NCI-H748 (cell line): ENCODE measurements at regions not wholly inside any gene's neighbourhood (a gene's known extent, or its start where the extent isn't known, plus 50 kb on each side); places are given as distances from the start of the nearest gene placed in this dataset.

Source experiments
- DNase-seq: peaks from one replicate; lab custom pipeline; 2025; ENCODE audit not compliant: unreplicated experiment; lab: John Stamatoyannopoulos, UW

DNA sequence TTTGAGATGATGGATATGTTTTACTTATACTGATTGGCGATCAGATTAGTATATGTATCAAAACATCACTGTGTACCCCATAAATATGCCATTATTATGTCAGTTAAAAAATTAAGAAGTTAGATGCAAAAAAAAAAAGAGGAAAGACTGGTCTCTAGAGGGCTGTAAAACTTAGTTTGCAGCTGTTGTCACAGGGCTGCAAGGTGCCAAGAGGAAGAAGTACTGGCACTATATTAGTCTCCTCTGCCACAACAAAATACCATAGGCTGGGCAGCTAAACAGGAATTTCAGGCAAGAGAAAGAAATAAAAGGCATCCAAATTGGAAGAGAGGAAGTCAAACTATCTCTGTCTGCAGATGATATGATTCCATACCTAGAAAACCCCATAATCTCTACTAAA, 177.8 kb upstream of the PLPP4 start:
- DNase-seq = no peak

DNA sequence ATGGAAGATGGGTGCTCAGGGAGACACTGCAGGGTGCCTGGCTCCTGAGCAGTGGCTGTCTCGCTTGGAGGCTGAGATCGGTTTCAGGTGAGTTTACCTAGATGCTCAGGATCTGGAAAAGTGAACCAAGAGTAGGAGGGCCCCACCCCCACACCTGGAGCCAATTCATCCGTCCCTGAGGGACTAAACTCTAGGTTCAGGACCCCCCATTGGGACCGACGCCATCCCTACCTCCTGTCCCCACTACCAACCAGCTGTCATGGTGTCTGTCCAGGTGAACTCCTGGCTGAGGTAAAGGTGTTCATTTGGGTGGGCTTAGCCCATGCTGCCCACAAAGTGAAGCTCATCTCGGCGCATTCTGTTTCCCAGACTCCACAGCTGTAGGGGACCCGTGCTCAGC, 174.6 kb upstream of the PLPP4 start:
- no peak for DNase-seq

DNA sequence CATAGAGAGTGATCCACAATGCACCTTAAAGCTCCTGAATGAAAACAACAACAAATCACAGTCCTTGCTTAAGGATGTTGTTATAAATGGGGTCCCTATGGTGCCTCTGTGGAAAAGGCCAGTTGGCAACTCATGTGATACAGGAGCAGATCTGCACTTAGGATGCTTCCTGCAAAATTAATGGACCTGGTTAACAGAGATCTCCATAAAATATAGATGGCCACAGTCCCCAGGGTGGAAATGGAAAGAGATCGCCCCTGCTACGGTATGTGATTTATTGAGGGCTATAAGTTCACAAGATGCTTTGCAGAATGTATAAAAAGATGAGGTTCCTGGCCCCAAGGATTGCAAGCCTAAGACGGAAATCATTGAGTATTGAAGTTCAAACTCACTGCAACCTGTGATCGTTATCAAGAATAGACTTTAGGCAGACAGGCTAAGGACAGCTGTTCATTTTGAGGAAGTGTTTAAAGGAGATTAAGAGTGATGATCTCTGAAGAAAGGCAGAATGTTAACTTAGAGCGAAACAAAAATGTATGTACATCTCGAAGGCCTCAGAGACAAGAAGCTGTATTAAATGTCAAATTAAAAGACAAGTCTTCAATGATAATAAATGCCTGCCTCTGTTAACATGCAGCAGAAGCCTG, 174.1 kb upstream of the PLPP4 start:
- no peak for DNase-seq

DNA sequence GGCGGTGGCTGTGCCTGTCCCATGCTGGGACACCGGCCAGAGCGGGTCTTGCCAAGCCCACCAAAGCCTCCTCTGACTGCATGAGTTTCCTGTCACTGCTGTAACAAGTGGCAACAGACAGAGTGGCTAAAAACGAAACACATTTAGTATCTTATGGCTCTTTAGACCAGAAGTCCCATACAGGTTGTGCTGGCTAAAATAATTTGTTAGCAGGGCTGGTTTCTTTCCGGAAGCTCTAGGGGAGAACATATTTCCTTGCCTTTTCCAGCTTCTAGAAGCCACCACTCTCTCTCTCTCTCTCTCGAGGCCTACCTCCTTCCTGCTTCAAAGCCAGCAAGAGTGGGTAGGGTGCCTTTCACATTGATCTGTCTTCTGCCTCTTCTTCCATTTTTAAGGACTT, 171.6 kb upstream of the PLPP4 start:
- DNase-seq = no peak

DNA sequence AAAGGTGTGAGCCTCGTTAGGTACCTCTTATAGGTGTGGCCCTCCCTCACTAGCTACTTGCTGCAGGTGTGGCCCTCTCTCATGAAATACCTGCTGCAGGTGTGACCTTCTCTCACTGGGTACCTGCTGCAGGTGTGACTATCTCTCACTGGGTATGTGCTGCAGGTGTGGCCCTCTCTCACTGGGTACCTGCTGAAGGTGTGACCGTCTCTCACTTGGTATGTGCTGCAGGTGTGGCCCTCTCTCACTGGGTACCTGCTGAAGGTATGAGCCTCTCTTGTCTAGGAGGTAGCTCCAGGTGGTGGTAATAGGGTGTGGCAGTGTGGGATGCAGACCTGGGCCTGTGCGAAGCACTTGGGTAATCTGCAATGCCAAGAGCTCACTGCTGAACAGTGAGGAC, 170.7 kb upstream of the PLPP4 start:
- peak; percentile 13 for DNase-seq

DNA sequence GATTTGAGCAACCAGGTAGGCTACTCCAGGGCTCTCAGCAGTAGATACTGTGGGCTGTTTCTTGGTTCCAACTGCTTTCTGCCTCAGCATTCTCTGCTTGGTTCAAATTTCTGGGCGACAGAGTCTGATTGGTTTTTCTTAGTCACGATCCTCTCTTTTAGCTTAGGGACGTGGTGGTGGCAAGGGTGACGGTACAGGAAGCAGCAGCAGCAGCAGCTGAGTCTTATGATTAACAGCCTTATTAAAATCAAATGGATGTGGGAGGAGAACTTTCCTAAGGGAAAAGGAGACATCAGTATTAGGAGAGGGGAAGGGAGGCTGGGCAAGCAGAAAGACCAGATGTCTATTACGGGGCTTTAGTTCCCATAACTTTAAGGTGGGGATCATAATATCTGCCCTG, 156.5 kb upstream of the PLPP4 start:
- no peak for DNase-seq

DNA sequence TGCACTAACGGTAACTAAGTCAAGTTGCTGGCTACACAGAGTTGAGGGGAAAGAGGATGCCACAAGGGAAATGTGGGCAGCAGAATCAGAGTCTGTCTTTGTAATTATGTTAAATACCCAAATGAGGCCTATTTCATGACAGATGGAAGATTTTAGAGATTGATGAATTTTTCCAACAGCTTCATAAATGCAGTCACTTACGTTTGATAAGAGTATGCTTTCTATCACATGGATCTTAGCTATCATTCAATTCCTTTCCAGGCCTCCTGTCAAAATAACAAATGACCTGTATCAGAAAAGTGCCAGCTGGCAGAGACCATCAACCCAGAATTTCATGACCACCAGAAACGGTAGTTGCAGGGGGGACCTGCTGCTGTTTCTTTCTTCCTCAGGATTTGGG, 148.4 kb upstream of the PLPP4 start:
- no peak for DNase-seq

DNA sequence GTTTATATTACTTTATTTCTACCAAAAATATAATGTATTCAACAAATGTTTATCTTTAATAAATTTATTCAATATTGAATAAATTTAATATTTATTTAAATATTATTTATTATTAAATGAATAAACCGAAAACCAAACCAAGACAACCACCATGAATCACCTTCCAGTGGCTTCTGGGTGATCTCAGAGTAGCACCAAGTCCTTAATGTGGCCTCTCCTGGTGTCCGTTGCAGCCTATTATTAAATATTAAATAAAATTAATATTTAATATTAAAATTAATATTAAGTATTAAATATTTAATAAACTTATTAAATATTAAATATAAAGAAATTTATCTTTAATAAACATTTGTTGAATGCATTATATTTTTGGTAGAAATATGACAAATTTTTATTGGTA, 143.3 kb upstream of the PLPP4 start:
- no peak for DNase-seq

DNA sequence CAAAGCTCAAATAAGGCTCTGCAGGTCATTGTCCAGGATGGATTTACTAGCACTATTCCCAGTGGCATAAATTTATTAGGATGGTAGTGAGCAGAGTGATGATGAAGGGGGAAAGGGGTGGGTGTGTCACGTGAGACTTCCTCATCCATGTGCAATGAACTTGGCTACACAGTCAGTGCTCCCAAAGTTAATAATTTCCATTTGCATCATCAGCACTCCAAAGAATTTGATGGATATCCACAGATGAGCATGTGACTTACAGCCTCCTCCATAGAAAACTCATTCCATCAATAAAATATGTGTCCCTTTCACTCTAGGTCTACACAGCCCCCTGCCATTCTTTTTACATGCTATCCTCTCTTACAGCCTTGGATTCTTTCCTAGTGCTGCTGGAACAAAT, 142.6 kb upstream of the PLPP4 start:
- no peak for DNase-seq

DNA sequence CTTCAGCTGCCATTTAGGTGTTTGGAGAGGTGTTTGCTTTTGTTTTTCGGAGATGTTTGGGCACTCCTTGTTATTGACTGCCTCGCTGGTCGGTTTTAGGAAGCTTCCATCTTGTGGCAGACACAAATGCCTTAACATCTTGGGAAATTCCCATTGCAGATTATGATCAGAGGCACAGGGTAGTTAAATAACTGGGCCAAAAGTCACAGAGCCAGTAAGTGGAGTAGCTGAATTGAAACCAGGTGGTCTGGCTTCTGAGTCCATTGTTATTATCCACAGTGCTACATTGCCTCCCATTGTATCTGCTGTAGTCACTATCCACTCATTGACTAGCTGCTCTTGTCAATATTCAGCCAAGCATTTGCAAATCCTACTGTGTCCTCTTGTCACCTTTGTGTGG, 138.2 kb upstream of the PLPP4 start:
- DNase-seq = no peak

DNA sequence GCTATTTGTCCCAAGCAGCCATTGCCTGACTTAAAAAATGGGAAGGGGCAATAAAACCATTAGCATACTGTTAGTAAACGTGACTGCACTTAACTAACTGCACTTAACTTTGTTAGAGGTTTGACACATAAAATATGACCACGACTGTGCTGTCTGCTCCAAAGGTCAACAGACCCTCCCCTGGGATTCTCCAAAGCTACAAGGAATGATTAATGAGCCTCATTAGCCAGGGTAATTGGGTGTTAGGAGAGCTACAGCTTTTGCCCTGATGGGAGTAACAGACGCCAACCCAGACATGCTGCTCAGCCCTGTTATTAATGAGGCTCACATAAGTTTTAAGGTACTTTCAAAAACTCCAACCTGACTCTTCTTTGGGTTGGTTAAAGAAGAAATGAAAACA, 129.4 kb upstream of the PLPP4 start:
- DNase-seq = no peak

DNA sequence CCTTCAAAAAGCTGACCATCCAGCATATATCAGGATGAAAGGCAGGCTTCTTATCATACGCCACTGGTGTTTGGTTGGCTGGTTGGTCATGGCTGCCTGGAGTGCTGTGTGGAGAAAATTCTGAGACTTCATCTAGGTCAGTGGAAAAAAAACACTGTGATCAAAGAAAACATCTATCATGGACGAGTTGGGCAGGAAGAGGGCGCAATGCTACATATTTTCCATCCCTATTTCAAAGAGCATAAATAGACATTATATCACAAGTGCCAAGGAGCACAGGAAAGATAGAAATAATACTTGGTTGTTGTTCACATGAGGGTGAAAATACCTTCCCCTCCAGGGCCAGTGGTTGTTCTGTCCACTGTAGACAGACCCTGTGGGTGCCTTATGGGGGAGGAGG, 128.4 kb upstream of the PLPP4 start:
- no peak for DNase-seq

DNA sequence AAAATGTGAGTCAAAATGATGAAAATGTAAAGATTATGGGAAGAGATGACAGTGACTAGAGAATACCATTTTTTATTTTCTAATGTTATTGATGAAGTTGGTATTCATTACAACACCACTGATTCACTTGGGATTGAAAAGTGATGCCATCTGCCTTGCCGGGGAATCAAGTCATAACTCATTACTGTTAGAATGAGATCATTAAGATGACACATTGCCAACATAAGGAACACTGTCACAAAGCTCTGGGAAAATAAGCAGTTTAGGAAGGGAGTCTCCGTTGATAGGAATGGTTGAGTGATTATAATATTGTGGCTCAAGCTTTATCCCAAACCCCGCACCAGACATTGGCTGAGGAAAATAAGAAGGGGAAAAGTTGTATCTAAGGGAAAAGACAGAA, 121.5 kb upstream of the PLPP4 start:
- DNase-seq = no peak

DNA sequence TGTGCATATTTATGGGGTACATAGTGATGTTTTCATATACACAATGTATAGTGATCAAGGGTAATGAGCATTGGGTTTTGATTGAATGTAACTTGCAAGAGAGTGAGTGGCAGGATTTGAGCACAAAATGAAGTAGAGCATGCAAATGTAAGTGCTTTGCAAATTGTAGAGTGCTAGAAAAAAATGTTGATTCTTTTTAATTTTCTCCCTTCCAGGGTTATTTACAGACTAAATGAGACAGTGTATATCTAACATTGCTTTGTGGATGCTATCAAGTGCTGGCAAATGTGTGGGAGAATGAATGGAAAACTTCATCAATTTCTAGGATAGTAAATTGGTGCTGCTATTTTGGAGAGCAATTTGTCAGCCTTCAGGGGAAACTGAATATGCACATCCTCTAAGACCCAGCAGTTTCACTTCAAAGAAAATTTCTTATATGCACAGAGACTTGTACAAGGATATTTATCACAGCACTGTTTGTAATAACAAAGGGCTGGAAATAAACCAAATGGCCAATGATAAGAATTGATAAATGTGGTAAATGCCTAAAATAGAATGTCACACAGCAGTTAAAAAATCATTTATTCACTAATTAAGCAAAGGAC, 120.6 kb upstream of the PLPP4 start:
- no peak for DNase-seq

DNA sequence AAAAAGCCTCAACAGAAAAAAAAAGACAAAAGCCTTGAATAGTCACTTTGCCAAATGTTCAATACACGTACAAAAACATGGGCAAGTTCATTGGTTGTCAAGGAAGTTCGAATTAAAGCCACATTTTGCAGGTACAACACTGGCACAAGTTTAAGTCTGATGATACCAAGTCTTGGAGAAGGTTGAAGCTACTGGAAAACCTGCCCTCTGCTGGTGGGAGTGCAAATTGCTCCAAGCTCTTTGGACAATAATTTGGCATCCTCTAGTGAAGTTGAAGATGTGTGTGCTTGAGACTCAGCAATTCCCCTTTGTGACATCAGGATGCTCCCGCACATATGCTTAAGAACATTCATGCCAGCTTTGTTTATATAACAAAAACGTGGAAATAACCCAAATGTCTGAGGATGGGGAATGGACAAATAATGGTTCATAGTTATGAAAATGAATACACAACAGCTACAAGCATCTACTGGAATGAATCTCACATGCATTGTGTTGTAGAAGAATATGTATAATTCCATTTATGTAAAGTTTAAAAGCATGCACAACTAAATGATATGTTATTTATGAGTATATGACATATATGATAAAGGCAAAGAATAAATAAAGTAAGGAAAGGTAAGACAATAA, 120.0 kb upstream of the PLPP4 start:
- DNase-seq = peak; percentile 40

DNA sequence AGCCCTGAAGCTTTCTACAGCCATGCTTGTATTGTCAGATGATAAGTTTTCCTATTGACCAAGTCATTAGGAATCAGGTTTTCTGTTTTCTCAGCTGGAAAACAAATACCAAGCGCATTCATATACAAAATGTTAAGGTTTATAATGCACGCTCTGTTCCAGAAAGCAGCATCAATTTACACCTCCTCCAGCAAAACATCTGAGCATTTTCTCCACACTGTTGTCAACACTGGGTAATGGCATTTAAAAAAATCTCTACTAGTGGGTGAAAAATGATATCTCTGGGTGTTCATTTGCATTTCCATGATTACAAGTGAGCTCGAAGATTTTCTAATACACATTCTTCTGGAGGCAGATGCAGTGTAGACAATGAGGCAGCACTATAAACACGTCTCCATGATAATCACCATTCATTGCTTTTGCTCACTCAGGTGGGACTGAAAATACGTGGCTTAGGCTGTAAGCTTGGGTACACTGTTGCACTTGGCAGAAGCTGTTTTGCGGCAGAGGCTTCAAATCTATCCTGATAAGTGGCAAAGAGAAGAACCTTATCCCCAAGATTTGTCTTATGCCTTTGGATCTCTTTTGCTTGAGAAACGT, 114.8 kb upstream of the PLPP4 start:
- DNase-seq = no peak

DNA sequence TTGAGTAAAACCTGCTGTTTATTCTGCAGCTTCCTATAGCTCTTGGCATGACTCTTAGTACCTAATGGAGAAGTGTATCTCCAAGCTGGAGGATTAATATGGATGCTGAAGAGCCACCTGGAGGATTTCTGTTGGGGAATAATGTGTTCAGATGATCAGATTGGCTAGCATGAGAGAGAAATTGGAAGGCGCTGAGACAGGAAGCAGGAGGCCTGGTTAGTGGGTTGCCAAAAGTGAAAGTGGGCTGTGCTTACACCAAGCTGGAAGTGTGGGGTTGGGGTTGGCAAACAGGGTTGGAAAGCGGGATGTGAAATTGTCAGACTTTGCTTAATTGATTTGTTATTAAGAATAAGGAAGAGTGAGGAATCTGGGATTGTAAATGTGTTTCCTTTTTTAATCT, 111.8 kb upstream of the PLPP4 start:
- no peak for DNase-seq

DNA sequence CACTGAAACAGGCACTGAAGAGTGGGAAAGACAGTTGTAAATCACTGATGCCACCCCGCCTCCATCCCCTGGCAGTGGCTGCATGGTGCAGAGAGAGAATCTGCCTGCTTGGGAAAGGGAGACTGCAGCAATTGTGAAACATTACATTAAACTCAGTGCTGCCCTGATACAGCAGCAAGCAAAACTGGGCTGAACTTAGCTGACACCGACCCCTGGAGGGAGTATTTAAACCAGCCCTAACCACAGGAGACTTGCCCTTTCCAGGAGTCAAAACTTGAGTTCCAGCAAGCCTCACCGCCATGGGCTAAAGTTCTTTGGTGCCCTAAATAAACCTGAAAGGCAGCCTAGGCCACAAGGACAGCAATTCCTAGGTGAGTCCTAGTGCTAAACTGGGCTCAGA, 109.4 kb upstream of the PLPP4 start:
- no peak for DNase-seq

DNA sequence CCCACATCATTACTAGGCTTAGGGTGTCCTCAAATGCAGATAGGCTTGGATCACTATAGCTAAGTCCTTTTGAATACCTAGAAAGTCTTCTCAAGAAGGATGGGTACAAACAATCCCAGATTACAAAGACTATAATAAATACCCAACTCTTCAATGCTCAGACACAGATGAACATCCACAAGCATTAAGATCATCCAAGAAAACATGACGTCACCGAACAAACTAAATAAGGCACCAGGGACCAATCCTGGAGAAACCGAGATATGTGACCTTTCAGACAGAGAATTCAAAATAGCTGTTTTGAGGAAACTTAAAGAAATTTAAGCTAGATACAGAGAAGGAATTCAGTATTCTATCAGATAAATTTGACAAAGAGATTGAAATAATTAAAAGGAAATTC, 108.0 kb upstream of the PLPP4 start:
- DNase-seq = no peak

DNA sequence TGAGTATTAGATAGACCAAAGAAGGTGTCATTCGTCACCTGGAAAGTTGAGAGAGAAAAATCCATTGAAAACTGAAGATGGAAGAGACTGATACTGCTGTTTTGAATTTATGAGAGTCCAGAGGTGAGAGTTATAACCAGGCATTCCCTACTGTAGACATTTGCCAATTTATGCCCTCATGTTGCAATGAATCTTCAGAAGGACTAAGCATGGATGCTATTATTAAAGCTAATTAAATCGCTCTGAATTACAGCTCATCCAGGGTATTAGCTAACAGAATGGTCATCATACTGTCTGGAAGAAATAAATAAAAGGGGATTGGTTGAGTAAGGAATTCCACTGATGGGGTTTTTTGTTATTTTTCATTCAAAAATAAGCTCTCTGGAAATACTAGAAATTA, 101.6 kb upstream of the PLPP4 start:
- DNase-seq = no peak

DNA sequence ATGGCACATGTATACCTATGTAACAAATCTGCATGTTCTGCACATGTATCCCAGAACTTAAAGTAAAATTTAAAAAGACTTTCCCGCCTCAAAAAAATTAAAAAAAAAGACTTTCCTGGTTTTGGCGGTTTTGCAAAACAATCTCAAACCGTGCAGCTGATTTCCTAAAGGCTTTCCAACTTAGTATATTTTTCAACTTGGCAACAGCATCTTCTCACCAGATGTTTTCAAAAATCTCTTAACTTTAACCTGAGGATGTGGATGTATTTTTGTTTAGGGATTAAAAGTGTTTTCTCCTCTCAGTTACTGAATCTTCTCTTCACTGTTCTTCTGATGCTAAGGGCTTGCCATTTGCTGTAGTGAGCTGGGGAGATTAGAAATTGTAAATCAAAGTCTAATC, 96.5 kb upstream of the PLPP4 start:
- no peak for DNase-seq

DNA sequence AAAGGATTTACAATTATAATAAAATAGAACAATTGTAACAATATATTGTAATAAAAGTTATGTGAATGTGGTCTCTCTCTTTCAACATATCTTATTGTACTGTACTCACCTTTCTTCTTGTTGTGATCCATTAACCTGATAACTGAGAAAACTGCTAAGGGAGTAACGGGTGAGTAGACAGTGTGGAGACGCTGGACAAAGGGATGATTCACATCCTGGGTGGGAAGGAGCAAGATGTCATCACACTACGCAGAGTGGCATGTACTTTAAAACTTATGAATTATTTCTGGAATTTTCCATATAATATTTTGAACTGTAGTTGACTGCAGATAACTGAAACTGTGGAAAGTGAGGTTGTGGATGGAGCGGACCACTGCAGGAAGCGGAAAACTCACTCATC, 91.2 kb upstream of the PLPP4 start:
- no peak for DNase-seq

DNA sequence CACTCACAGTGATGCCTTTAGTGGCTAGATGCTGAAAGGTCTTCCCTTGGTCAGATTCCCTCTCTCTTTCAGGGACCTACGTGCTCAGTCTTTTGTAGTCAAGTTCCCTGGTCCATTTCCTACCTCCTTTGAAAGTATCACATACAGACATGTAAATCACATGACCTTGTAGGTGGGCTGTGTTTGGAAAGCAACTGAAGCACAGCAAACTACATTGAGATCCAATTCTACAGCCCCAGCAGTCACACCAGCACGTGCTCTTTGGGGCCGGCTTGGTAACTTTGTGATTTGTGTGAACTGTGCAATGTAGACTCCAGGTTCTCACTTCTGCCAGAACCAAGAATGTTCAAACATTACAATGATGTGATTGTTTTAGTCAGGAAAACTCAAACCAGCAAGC, 89.7 kb upstream of the PLPP4 start:
- no peak for DNase-seq
